ENCODE measurements at regions not wholly inside any gene's neighbourhood (a gene's known extent, or its start where the extent isn't known, plus 50 kb on each side); places are given as distances from the start of the nearest gene placed in this dataset.
"Not testable (repeated sequence)": the region's sequence is repeated elsewhere in the genome, so short reads cannot be mapped to it uniquely, and the experiment has no call there.

DNA sequence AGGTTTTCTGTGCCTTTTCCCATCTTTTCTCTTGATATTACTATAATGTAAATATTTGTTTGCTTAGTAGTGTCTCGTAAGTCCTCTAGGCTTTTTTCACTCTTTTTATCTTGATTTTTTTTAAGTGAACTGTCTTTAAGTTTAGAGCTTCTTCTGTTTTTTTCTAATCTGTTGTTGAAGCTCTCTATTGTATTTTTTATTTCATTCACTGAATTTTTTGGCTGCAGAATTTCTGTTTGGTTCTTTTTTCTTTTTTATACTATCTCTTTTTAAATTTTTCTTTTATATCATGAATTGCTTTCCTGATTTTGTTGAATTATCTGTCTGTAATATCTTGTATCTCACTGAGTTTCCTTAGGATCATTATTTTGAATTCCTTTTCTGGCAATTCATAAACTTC lies 331.8 kb upstream of the RBMS1 start:
- H3K9me3 Mint-ChIP-seq = peaks cover 66% of the 10 kb centered on the region
- H3K4me3 Mint-ChIP-seq = no peak overlapping the region
- H3K27me3 Mint-ChIP-seq (ENCODE audit: low read depth) = no peaks in the 10 kb centered on the region
- no peaks in the 10 kb centered on the region for H3K4me1 Mint-ChIP-seq
- H3K36me3 Mint-ChIP-seq = peaks cover 37% of the 10 kb centered on the region
- H3K27ac Mint-ChIP-seq = no peak overlapping the region
- DNase-seq (ENCODE audit: low spot score in 2 of 2, unreplicated experiment in 2 of 2) = no peak
- TF ChIP-seq, protein P1, sequence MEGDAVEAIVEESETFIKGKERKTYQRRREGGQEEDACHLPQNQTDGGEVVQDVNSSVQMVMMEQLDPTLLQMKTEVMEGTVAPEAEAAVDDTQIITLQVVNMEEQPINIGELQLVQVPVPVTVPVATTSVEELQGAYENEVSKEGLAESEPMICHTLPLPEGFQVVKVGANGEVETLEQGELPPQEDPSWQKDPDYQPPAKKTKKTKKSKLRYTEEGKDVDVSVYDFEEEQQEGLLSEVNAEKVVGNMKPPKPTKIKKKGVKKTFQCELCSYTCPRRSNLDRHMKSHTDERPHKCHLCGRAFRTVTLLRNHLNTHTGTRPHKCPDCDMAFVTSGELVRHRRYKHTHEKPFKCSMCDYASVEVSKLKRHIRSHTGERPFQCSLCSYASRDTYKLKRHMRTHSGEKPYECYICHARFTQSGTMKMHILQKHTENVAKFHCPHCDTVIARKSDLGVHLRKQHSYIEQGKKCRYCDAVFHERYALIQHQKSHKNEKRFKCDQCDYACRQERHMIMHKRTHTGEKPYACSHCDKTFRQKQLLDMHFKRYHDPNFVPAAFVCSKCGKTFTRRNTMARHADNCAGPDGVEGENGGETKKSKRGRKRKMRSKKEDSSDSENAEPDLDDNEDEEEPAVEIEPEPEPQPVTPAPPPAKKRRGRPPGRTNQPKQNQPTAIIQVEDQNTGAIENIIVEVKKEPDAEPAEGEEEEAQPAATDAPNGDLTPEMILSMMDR (IDR thresholded peaks at IDR 0.05; ENCODE audit: unreplicated experiment) = no peak

DNA sequence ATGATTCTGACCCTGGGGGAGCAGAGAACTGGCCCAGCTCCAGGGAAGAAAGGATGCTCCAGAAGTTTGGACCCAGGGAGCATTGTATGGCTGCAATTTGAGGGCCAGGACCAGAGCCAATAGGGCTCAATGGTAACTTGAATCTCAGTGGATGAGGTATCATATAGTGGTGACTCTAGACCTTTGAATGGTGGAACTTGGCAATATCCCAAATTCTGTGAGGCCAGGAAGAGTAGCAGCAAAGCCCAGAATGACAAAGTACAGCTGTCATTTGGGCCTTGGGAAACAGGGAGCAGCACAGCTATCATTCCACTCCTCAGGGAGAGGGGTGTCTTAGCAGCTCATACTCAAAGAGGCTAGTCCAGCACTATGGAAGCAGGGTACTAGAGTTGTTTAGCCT lies 332.9 kb upstream of the RBMS1 start:
- no peaks in the 10 kb centered on the region for H3K27me3 Mint-ChIP-seq (ENCODE audit: low read depth)
- peaks cover 34% of the 10 kb centered on the region for H3K36me3 Mint-ChIP-seq
- no peak overlapping the region for H3K4me3 Mint-ChIP-seq
- no peaks in the 10 kb centered on the region for H3K4me1 Mint-ChIP-seq
- TF ChIP-seq, protein P1 (IDR thresholded peaks at IDR 0.05; ENCODE audit: unreplicated experiment) = no peak
- DNase-seq (ENCODE audit: low spot score in 2 of 2, unreplicated experiment in 2 of 2) = no peak
- no peak overlapping the region for H3K27ac Mint-ChIP-seq
- H3K9me3 Mint-ChIP-seq = peaks cover 67% of the 10 kb centered on the region

- TF ChIP-seq, protein P1 (IDR thresholded peaks at IDR 0.05; ENCODE audit: unreplicated experiment) = no peak
- Mint-ChIP-seq H3K4me3 (no peak overlapping the region), H3K27me3 (ENCODE audit: low read depth) (no peaks in the 10 kb centered on the region), H3K4me1 (no peaks in the 10 kb centered on the region), H3K9me3 (peaks cover 57% of the 10 kb centered on the region), H3K36me3 (peaks cover 23% of the 10 kb centered on the region), H3K27ac (no peak overlapping the region)
- DNase-seq (ENCODE audit: low spot score in 2 of 2, unreplicated experiment in 2 of 2) = no peak
Observed at GRCh38 chr2:160828076-160828475, 332.2 kb upstream of the TANK start.

- not testable (repeated sequence) for DNase-seq (ENCODE audit: low spot score in 2 of 2, unreplicated experiment in 2 of 2); H3K27ac Mint-ChIP-seq
Observed at GRCh38 chr2:160832381-160832780, 327.8 kb upstream of the TANK start.

DNA sequence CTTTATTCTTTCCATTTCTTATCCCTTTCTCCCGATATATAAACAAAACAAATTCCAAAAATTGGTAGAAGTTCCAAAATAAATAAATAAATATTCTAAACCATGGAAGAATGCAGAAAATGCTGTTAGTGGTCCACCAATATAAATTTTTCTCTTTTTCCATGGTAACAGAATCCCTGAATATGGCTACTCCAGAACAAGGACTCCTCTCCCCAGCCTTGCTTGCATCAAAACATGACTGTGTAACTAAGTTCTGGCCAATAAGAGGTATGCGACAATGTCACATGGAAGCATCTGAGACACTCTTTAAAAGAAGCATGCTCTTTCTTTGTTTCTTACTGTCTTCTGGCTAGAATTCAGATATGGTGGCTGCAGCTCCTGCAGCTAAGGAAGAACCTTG lies 325.1 kb upstream of the TANK start:
- TF ChIP-seq, protein P1 (IDR thresholded peaks at IDR 0.05; ENCODE audit: unreplicated experiment) = no peak
- no peak overlapping the region for H3K27ac Mint-ChIP-seq

More at GRCh38 chr2:160832381-160832780, 327.8 kb upstream of the TANK start:
- H3K27me3 Mint-ChIP-seq (ENCODE audit: low read depth); H3K36me3 Mint-ChIP-seq; H3K4me3 Mint-ChIP-seq: not testable (repeated sequence)
- Mint-ChIP-seq H3K9me3 (peaks cover 46% of the 10 kb centered on the region), H3K4me1 (peaks cover 11% of the 10 kb centered on the region)

GRCh38 chr2:160836755-160837154 lies 323.5 kb upstream of the TANK start:
- Mint-ChIP-seq H3K36me3 (no peaks in the 10 kb centered on the region), H3K27ac (peak overlapping the region; percentile 80), H3K9me3 (peaks cover 28% of the 10 kb centered on the region), H3K27me3 (ENCODE audit: low read depth) (no peaks in the 10 kb centered on the region), H3K4me3 (no peak overlapping the region), H3K4me1 (peaks cover 14% of the 10 kb centered on the region)
- TF ChIP-seq, protein P1 (IDR thresholded peaks at IDR 0.05; ENCODE audit: unreplicated experiment) = no peak
- no peak for DNase-seq (ENCODE audit: low spot score in 2 of 2, unreplicated experiment in 2 of 2)

More for the DNA sequence above, 325.1 kb upstream of the TANK start:
- DNase-seq (ENCODE audit: low spot score in 2 of 2, unreplicated experiment in 2 of 2) = no peak
- no peak overlapping the region for H3K4me3 Mint-ChIP-seq
- no peaks in the 10 kb centered on the region for H3K27me3 Mint-ChIP-seq (ENCODE audit: low read depth)
- peaks cover 14% of the 10 kb centered on the region for H3K4me1 Mint-ChIP-seq
- H3K36me3 Mint-ChIP-seq = peaks cover 2% of the 10 kb centered on the region
- H3K9me3 Mint-ChIP-seq = peaks cover 31% of the 10 kb centered on the region
